HG03095 (cell line): ENCODE measurements at regions not wholly inside any gene's neighbourhood (a gene's known extent, or its start where the extent isn't known, plus 50 kb on each side); places are given as distances from the start of the nearest gene placed in this dataset.
"Not testable (repeated sequence)": the region's sequence is repeated elsewhere in the genome, so short reads cannot be mapped to it uniquely, and the experiment has no call there.

Source experiments
- ATAC-seq: cut with Tn5 transposase; IDR thresholded peaks from one replicate; pipeline ENCODE4 v1.9.1; 2021; ENCODE audit warnings: moderate library complexity; ENCODE audit not compliant: unreplicated experiment

DNA sequence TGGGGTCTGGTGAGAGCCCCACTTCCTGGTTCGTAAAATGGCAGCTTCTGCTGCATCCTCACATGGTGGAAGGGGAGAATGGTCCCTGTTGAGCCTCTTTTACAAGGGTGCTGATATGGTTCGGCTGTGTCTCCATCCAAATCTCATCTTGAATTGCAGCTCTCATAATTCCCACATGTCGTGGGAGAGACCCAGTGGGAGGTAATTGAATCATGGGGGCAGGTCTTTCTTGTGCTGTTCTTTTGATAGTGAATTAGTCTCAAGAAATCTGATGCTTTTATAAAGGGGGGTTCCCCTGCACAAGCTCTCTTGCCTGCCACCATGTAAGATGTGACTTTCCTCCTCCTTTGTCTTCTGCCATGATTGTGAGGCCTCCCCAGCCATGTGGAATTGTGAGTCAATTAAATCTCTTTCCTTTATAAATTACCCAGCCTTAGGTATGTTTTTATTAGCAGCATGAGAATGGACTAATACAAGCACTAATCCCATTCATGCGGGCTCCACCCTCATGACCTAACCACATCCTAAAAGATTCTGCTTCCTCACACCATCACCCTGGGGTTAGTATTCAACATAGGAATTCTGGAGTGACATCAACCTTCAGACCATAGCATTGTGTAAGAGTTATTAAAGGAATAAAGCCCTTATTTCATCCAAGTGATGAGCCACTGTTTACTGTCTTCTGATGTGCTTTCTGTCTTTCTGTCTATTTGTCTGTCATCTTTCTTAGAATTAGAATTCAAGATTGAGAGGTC lies 159.0 kb upstream of the IRS2 start:
- no peak for ATAC-seq

DNA sequence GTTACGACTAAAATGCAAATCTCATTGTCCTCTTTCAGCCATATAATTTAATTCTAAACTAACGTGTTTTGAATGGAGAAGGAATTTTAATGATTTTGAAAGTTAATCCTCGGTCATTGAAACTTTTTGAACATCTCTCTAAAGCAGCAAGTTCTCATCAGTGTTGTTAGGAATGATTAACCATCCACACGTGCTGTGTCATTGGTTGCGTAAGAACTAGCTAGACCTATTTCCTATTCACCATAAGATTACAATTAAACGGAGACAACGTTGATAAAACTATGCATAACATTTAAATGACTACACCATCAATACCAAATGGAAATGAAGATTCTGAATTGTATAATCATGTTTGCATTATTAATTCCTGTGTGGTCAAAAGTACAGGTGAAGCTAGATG lies 155.6 kb upstream of the IRS2 start:
- no peak for ATAC-seq

DNA sequence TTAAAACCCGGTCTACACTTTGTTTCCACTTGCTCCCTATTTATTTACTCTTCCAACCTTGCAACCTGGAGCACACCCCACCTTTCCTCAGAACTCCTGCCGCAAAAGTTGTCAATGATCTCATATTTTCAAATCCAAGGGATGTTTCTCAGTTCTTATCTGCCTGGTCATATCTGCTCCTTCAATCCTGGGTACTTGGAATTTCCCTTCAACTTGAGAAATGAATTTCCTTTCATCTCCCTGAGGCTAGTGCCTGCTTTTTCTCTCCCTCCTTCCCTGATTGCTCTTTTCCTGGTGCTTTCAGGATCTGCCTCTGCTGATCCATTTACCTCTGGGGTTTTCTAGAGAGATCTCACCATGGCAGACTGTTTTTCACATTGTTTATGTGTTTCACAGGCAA lies 154.8 kb upstream of the IRS2 start:
- ATAC-seq, result no peak

DNA sequence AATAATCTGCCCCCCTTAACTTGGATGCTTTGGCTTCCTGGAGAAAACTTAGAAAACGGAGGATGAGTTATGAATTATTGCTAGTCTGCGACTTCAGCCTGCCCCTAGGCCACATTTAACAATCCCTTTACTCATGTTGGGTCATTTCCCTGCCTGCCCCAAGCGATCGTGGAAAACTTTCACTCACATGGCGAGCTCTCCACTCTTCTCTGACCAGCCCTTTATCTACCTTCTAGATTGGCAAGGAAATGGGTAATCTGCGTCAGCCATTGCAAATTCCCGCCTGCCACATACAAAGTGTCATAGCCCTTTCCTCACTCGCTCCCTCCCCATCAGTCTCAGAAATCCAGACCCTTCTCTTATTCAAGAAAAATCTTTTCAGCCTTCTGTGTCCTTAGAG lies 154.3 kb upstream of the IRS2 start:
- ATAC-seq, result no peak

DNA sequence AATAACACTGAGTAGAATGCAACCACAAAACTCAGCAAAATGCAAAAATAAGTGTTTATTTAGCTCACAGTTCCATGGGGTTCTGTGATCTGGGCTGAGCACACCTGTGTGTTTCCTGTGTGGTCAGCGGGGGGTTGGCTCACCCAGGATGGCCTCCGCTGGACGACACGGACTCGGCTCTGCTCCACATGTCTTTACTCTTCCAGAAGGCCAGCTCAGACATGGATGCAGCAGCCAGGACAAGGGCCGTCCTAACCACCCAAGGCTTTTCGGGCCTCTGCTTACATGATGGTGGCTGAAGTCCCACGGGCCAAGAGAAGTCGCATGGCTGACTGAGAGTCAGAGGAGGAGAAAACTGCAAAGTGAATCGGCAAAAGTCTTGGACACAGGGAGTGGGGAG lies 153.5 kb upstream of the IRS2 start:
- ATAC-seq, result no peak

DNA sequence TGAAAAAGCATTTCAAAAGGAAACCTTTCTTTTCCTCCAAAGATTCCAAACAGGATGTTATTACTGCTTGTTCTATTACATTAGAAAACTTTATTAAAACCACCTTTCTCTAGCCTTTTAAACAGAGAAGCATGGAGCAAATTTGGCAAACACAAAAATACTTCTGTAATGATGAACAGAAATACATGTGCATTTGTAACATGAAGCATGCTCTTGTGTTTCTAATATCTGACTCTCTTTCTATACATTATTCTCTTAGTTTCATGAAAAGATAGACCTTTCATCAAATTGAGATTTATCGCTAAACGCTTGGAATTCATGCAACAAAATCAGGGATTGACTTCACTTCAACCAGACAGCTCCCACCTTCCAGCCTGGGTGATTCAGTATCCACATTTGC lies 152.8 kb upstream of the IRS2 start:
- no peak for ATAC-seq

DNA sequence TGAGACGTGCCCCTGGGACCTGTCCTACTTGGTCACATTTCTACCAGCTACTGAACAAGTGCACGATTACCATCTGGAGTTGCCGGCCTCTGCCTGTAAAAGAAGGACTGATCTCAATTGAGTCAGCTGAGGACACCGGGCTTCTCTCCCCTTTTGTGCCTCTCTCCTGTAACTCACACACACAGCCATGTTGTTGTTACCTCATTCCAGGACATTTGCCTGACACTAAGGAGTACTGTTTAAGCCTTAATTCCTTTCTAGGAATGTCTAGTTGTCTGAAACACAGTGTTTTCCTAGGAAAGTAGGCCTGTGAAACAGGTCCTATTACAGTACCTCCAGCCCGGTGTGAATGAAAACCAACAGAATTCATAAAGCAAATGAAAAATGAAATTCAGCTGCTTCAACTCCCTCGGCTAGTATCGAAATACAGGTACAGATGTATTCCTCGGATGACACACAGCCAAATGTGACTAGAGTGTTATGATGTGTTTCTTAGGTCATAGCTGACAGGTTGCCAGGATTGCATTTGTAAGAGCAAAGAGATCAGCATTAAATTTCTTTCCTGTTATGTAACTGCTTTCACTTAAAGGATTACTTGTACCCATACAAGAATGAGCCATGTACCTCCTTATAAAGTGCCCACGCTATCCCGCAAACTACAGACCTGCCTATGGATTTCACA lies 152.0 kb upstream of the IRS2 start:
- ATAC-seq, result no peak

DNA sequence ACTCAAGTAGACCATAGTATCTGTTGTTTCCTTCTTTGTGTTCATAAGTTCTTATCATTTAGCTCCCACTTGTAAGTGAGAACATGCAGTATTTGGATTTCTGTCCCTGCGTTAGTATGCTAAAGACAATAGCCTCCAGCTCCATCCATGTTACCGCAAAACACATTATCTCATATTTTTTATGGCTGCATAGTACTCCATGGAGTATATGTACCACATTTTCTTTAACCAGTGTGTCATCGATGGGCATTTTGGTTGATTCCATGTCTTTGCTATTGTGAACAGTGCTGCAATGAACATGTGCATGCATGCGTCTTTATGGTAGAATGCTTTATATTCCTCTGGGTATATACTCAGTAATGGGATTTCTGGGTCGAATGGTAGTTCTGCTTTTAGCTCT lies 148.1 kb upstream of the IRS2 start:
- ATAC-seq, result not testable (repeated sequence)

DNA sequence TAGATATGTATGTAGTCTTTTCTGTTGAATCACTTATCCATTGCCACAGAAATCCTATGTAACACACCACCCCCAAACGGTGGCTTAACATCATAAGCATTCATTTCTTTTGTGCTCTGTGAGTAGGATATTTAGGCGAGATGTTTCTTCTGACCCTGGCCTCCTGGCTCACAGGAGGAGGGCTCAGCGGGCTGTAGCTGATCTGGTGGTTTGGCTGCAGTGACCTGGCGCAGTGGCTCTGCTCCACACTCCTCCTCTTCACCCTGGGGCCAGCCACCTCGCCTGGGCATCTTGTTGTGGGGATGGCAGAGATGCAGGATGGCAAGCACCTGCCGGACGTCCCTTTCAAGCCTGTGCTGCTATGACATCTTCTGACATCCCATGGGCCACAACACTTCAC lies 147.1 kb upstream of the IRS2 start:
- ATAC-seq, result no peak

DNA sequence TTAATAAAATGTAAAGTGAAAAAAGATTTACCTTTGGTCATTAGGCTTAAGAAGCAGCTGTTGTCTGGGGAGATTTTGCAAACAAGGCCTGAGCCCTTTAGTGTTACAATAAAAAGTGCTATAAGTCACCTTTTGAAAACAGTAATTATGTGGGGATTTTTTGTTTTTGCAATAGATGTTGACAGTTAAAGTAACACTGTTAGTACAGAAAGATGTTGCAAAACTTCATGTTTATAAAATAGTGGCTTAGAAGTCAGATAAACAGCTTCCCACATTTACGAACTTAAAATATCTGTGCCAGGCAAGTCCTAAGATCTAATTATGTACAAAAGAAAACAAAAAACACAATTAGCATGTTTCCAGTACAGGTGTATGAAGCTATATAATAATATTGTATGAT lies 138.0 kb upstream of the IRS2 start:
- no peak for ATAC-seq

DNA sequence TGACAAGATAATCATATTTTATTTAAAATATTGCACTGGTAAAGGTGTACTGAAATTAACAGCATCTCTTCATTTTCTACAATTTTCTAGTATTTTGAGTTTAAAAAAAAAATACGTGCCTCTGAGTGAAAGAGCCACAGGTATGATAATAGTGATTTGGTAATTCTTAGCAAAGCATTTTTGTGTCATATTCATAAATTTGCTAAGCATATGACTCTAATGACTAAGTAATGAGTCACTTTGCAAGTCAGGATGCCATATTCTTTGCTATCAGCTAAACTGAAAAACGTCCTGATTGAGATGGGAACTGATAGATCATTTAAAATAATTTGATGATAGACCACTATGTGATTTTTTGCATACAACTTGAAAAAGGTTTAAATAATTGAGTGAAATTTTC lies 136.1 kb upstream of the IRS2 start:
- no peak for ATAC-seq

DNA sequence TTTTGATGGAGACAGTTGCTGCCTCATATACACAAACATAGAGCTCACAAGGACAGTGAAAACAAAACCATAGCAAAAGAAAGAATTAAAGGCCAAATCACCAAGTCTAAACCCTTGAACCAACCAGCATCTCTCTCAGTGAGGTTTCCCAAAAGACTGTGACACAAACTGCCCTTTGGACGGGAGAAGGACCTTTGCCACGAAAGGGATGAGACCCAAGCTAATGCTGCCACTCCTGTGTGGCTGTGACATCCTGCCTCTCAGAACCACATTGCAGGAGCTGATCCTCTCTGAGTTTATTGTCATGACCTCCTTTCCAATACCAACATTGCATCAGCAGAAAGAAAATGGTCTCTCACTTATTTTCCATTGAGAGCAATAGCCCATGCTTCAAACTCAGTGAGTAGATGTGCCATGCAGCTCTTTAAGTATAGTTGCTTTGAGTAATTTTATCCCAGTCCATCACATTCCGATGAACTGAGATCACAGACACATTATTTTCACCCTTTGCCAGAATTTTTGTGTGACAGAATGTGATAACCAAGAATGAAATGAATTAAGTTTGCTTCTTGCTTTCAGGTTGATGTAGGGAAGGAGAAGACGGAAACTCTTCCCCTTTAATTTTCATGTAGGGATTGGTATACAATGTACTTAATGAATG lies 133.5 kb upstream of the IRS2 start:
- no peak for ATAC-seq

DNA sequence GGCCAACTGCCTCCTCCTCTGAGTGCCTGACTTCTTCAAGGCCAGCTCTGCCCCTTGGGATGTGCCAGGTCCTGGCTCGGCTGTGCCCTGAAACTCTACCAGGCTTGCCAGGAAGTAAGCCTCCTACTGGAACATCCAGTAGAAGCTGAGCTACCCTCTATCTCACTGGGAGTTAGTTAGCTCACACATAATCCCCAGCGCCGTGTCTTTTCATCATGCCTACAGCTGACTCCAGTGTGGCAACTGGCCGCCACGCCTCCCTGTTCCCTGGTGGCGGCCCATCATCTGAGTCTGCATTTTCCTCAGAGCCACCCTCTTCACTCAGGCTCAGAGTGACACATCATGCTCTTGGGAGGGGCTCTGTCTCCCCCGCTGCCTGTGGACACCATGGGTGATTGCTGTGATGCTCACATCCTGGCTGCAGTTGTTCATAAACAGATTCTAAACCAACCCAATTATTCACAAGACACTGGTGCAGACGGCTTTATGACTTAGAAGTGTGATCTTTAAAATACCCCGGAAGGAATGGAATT lies 131.9 kb upstream of the IRS2 start:
- no peak for ATAC-seq

DNA sequence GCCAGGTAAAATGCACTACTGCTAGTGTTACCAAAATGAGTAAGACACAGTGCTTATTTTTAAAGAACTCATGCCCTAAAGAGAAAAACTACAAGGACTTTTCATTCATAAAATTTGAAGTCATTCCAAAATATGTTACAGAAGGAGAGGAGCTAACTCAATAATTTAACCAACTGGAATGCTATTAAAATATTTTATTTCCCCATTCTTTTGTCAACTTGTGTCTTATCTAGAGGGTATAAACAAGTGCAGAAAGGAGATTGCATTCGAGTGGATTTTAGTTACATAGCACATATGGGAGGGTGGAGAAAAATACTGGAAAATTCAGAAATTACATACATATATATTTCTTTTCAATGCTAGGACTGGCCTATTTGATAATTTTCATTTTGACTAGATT lies 131.0 kb upstream of the IRS2 start:
- ATAC-seq, result no peak

DNA sequence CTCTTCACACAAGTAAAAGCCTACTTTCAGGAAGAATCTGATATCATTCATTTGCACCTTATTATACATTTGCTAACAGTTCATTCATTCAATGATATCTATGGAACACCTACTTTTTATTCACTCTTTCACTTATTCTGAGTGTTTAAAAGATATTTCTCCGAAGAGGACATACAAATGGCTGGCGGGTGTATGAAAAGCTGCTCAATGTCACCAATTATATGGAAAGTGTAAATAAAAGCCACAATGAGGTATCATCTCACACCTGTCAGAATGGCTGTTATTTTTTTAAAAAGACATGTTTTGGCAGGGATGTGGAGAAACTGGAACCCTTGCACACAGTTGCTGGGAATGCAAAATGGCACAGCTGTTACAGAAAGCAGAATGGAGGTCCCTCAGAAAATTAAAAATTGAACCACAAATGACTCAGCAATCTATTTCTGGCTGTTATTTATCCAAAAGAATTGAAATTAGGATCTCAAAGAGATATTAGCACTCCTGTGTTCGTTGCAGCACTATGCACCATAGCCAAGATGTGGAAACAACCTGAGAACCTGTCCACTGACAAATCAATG lies 127.6 kb upstream of the IRS2 start:
- ATAC-seq, result no peak

DNA sequence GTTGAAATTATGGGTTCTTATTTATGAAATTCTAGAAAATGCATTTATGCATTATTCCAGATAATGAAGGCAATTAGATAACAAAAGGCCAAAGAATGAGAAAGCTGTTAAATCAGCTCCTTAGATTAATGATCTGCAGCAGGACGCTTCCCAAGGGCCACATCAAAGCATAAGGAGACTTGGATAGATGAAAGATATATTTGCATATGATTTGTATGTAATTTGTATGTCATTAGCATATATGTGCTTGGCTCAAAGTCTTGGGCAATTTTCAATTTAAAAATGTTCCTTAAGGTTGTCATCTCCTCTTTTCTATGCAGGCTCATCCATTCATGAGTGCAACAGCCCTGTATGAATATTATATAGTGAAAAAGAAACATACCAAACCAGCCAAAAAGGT lies 126.8 kb upstream of the IRS2 start:
- no peak for ATAC-seq

DNA sequence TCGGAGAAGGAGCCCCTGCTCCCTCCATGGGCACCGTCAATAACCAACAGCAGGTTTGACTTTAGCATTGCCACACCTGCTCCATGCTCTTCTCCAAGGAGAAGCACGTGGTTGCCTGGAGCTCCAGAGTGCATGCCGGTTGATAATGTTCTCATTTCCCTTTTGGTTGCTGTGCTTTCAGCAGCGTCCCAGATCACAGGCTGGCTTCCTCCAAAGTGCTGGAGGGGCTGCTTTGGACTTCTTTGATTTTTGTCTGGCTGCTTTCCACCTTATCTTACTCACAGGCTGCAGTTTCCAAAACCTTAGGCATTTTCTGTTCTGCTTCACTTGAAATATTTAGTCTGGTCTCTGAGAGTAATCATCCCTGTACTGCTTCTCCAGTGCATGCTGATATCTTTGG lies 123.8 kb upstream of the IRS2 start:
- no peak for ATAC-seq

DNA sequence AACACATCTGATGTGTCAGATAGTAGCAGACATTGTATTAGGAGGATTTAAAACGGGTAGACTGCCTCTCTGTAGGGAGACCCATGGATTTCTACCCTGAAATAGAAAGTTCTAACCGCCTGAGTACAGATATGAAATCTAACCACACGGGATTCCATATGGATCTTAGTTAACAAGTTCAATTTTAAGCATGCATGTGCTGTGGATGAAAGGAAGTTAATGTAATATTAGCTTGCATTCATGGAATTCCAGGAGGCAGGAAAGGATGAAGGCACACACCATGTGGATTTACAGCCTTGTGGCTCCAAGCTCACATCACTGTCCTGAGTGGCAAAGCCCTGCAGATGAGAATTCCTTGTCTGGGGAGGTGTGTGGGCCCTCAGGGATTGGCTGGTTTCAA lies 120.6 kb upstream of the IRS2 start:
- no peak for ATAC-seq

DNA sequence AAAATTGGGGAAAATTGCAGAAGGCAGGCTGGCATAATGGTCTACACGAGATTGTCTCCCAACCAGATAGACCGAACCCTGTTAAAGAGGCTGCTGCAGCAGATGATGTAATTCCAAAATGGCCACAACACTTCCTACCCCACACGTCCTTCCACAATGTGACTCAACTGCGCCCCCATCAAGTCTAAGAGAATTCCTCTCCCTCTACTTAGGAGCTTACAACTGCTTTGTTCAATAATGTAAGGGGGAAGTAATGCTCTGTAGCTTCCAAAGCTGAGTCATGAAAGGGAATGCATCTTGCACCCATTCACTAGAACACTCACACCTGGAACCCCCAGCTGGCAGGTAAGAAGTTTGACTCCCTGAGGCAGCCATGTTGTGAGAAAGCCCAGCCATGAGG lies 117.8 kb upstream of the IRS2 start:
- ATAC-seq, result no peak

DNA sequence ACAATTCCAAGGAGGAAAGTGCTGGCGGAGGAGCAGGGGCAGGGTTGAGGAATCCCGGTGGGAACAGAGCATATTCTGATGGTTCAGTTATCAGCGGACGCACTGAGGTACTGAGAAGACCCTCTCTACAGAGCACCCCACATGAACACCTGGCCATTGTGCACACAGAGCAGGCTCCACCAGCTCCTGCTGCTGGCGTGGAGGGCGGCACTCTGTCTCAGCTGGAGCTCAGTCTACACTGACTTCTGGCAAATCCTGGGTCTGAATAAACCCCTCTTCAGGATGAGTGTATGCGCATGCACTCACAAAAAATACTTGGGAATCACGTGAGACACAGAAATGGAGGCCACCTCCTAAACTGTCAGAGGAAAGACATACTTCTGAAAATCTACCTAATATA lies 114.4 kb upstream of the IRS2 start:
- no peak for ATAC-seq

DNA sequence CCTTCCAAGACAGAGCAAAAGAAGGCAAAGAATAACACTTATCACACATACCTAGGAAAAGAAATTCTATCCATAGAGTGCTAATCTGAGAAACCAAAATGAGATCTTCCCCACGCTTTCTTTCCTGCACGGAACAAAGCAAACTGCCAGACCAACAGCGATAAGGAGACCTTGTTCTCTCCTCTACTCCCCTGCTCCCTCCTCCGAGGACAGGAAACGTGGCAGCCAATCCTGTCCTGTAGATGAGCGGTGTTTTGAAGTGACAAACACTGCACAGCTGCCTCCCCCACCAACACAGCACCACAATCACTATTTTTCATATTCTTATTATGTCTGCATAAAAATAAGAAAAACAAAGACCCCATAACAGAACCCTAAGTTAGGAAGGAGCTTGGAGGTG lies 113.9 kb upstream of the IRS2 start:
- no peak for ATAC-seq

DNA sequence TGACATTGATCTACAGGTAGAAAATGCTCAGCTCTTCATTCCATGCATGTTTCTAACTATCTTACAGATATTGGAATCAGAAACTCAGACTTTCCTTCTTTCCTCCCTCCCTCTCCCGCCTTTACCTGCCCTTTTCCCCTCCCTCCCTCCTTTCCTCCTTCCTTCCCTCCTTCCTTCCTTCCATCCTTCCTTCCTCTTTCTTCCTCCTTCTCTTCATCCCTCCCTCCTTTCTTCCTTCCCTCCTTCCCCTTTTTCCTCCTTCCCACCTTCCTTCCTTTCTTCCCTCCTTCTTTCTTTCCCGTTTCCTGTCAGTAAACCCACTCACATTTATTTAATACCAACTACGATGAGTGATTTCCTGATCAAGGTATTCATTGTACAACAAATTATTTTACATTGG lies 113.4 kb upstream of the IRS2 start:
- ATAC-seq, result no peak
